Liver (tissue), 7 donors: ENCODE measurements at regions not wholly inside any gene's neighbourhood (a gene's known extent, or its start where the extent isn't known, plus 50 kb on each side); places are given as distances from the start of the nearest gene placed in this dataset.

Source experiments
- DNase-seq: peaks from one replicate; pipeline ENCODE4 v3.0.0-alpha.2; 2017; ENCODE audit warnings: low spot score
- H3K27ac ChIP-seq, 2 donors: one replicate each; pipeline ENCODE4 v1.7.0; 2013; ENCODE audit warnings: inconsistent platforms in 2 of 2, low read length in 2 of 2, control low read depth in 1 of 2, low read depth in 1 of 2, mild to moderate bottlenecking in 1 of 2
- H3K27me3 ChIP-seq, 4 donors: one replicate each; pipeline versions ENCODE4 v1.6.1 to v1.7.0; 2013; ENCODE audit warnings: low read length in 3 of 4, inconsistent platforms in 1 of 4, mild to moderate bottlenecking in 1 of 4, moderate library complexity in 1 of 4; ENCODE audit not compliant: control insufficient read depth in 4 of 4, insufficient read depth in 4 of 4
- H3K36me3 ChIP-seq, 4 donors: one replicate each; pipeline versions ENCODE4 v1.6.1 to v1.7.0; 2013; ENCODE audit warnings: low read length in 3 of 4, mild to moderate bottlenecking in 3 of 4, low read depth in 1 of 4, moderate library complexity in 1 of 4; ENCODE audit not compliant: control insufficient read depth in 4 of 4, insufficient read depth in 3 of 4
- H3K4me1 ChIP-seq, 4 donors: one replicate each; pipeline versions ENCODE4 v1.6.1 to v1.7.0; 2013; ENCODE audit warnings: low read length in 3 of 4, mild to moderate bottlenecking in 3 of 4, moderate library complexity in 1 of 4; ENCODE audit not compliant: control insufficient read depth in 4 of 4, insufficient read depth in 4 of 4
- H3K4me3 ChIP-seq, 3 donors: one replicate each; pipeline versions ENCODE4 v1.6.1 to v1.7.0; 2013; ENCODE audit warnings: low read length in 3 of 3, control low read depth in 1 of 3, low read depth in 1 of 3, mild to moderate bottlenecking in 1 of 3
- H3K9ac ChIP-seq, 2 donors: one replicate each; pipeline ENCODE4 v1.7.0; 2013; ENCODE audit warnings: low read length in 2 of 2, mild to moderate bottlenecking in 2 of 2, moderate library complexity in 2 of 2, control low read depth in 1 of 2, low read depth in 1 of 2
- H3K9me3 ChIP-seq, 4 donors: one replicate each; pipeline versions ENCODE4 v1.6.1 to v1.7.0; 2013; ENCODE audit warnings: low read length in 3 of 4; ENCODE audit not compliant: control insufficient read depth in 4 of 4
- ATF3 ChIP-seq: IDR thresholded peaks from 2 replicates; pipeline ENCODE4 v1.6.1; 2016; ENCODE audit warnings: antibody characterized with exemption
- EGR1 ChIP-seq, 2 donors: IDR thresholded peaks; 2 replicates each; pipeline ENCODE4 v1.6.1; 2016 to 2018; ENCODE audit warnings: antibody characterized with exemption in 2 of 2, low read depth in 2 of 2
- FOXA1 ChIP-seq: IDR thresholded peaks from 2 replicates; pipeline ENCODE4 v1.6.1; 2016; ENCODE audit warnings: antibody characterized with exemption
- FOXA2 ChIP-seq: IDR thresholded peaks from 2 replicates; pipeline ENCODE4 v1.6.1; 2016; ENCODE audit warnings: antibody characterized with exemption
- GABPA ChIP-seq, 2 donors: IDR thresholded peaks in 1 of 2; conservative IDR thresholded peaks in 1 of 2; 2 replicates each; pipeline ENCODE4 v1.6.1; 2016; ENCODE audit warnings: antibody characterized with exemption in 2 of 2, mild to moderate bottlenecking in 1 of 2, moderate library complexity in 1 of 2
- HNF4A ChIP-seq, 2 donors: conservative IDR thresholded peaks; 2 replicates each; pipeline ENCODE4 v1.6.1; 2016; ENCODE audit warnings: antibody characterized with exemption in 2 of 2, mild to moderate bottlenecking in 2 of 2
- HNF4G ChIP-seq: IDR thresholded peaks from 2 replicates; pipeline ENCODE4 v1.6.1; 2016; ENCODE audit warnings: antibody characterized with exemption
- JUND ChIP-seq, 2 donors: IDR thresholded peaks; 2 replicates each; pipeline ENCODE4 v1.6.1; 2016; ENCODE audit warnings: antibody characterized with exemption in 2 of 2
- MAX ChIP-seq: IDR thresholded peaks from 2 replicates; pipeline ENCODE4 v1.6.1; 2016; ENCODE audit warnings: antibody characterized with exemption
- NR2F2 ChIP-seq: IDR thresholded peaks from 2 replicates; pipeline ENCODE4 v1.6.1; 2016; ENCODE audit warnings: antibody characterized with exemption
- RAD21 ChIP-seq, 2 donors: IDR thresholded peaks; 2 replicates each; pipeline ENCODE4 v1.6.1; 2016; ENCODE audit warnings: antibody characterized with exemption in 2 of 2, mild to moderate bottlenecking in 2 of 2
- REST ChIP-seq: IDR thresholded peaks from 2 replicates; pipeline ENCODE4 v1.6.1; 2016; ENCODE audit warnings: antibody characterized with exemption, mild to moderate bottlenecking
- TAF1 ChIP-seq: conservative IDR thresholded peaks from 2 replicates; pipeline ENCODE4 v1.6.1; 2016; ENCODE audit warnings: antibody characterized with exemption, mild to moderate bottlenecking
- YY1 ChIP-seq: IDR thresholded peaks from 2 replicates; pipeline ENCODE4 v1.6.1; 2016; ENCODE audit warnings: antibody characterized with exemption, mild to moderate bottlenecking
- ZBTB33 ChIP-seq: IDR thresholded peaks from 2 replicates; pipeline ENCODE4 v1.6.1; 2016; ENCODE audit warnings: antibody characterized with exemption
- WGBS: extraction: QIAGEN DNeasy Blood & Tissue Kit; methylation state at CpG from one replicate; pipeline ENCODE4 v1.1.7; 2013; 5-methylcytosine and 5-hydroxymethylcytosine counted together
- donor health status: healthy.
- donor health status: healthy.
- donor health status: healthy.
- donor health status: healthy.

- TF ChIP-seq REST (no peak), ATF3 (no peak)
These were observed 130.6 kb upstream of the ZSWIM2 start (continued) for GRCh38 chr2:186979439-186980116.

GRCh38 chr2:186977433-186978045 is 128.6 kb upstream of the ZSWIM2 start:
- H3K4me1 ChIP-seq, result no peaks in the 10 kb centered on the region
- H3K27ac ChIP-seq, result no peak overlapping the region
- H3K9ac ChIP-seq, result no peak overlapping the region
- TF ChIP-seq HNF4G (no peak), EGR1 (IDR thresholded peaks at IDR 0.05; ENCODE audit: low read depth in 2 of 2) (no peak), TAF1 (no peak), ATF3 (no peak), ZBTB33 (no peak), NR2F2 (no peak), RAD21 (IDR thresholded peaks at IDR 0.05) (no peak), YY1 (no peak), GABPA (IDR thresholded peaks at IDR 0.05 in 1 of 2, conservative IDR thresholded peaks at IDR 0.05 in 1 of 2) (no peak), JUND (IDR thresholded peaks at IDR 0.05) (no peak), FOXA2 (no peak), FOXA1 (no peak), REST (no peak), MAX (no peak), HNF4A (conservative IDR thresholded peaks at IDR 0.05) (no peak)
- DNase-seq, result no peak
- H3K36me3 ChIP-seq, result no peaks in the 10 kb centered on the region
- no peaks in the 10 kb centered on the region for H3K9me3 ChIP-seq
- 85% methylated on average over 3 of the region's 3 CpGs for WGBS
- no peaks in the 10 kb centered on the region for H3K27me3 ChIP-seq
- no peak overlapping the region for H3K4me3 ChIP-seq
